GM18520 (cell line): ENCODE measurements at regions not wholly inside any gene's neighbourhood (a gene's known extent, or its start where the extent isn't known, plus 50 kb on each side); places are given as distances from the start of the nearest gene placed in this dataset.

Experiments used
- ATAC-seq: cut with Tn5 transposase; IDR thresholded peaks from one replicate; pipeline ENCODE4 v1.9.1; 2021; ENCODE audit not compliant: unreplicated experiment

DNA sequence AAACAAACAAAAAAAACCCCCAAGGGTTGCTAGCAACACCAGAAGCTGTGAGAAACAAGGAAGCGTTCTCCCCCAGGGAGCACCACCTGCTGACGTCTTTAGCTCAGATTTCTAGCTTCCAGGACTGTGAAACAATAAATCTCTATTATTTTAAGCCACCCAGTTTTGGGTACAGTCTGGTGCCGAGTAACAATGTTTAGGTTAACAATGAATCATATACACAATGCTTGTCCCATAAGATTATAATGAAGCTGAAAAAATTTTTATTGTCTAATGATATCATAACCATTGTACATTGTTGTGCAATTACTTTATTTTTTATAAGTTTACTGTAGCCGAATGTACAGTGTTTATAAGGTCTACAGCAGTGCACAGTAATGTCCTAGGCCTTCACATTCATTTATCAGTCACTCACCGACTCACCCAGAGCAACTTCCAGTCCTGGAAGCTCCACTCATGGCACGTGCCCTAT lies 72.1 kb upstream of the CAB39 start:
- no peak for ATAC-seq

- no peak for ATAC-seq
Measured at GRCh38 chr2:230642966-230643365, 69.7 kb upstream of the CAB39 start.

GRCh38 chr2:230643576-230644291 lies 68.9 kb upstream of the CAB39 start:
- no peak for ATAC-seq

- no peak for ATAC-seq
Measured at GRCh38 chr2:230644356-230644935, 68.2 kb upstream of the CAB39 start.

DNA sequence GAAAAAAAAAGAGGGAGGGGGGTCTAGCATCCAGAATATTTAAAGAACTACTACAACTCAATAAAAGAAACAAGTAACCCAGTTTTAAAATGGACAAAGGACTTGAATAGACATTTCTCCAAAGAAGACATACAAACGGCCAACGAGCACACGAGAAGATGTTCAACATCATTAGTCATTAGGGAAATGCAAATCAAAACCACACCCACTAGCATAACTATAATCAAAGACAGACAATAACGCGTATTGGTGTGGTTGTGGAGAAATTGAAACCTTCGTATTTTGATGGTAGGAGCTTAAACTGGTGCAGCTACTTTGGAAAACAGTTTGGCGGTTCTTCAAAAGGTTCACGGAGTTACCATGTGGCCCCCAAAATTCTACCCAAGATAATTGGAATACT lies 64.3 kb upstream of the CAB39 start:
- no peak for ATAC-seq

DNA sequence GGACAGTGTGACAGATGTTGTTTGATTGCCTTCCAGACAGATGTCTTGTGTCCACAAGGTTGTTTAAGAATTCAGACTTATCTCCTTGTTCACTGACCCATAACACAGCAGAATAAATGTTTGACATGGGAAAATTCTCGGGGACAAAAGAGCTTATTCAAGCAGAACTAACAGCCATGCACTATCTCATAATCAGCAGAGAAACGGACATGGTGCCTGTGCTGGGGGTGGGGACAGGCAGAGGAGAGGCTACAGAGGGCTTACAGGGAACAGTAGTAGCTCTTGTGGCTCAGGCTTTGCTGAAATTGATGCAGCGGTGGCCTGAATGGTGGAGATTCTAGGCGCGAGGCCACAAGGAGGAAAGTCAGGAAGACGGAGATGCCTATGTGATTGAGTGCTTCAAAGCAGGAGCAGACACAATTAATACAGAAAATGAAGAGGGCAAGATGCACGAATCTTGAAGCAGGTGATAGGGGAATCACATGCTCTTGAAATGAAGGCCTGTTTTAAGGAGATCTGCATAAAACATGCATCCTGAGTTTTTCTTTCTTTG lies 62.0 kb upstream of the CAB39 start:
- ATAC-seq = no peak

DNA sequence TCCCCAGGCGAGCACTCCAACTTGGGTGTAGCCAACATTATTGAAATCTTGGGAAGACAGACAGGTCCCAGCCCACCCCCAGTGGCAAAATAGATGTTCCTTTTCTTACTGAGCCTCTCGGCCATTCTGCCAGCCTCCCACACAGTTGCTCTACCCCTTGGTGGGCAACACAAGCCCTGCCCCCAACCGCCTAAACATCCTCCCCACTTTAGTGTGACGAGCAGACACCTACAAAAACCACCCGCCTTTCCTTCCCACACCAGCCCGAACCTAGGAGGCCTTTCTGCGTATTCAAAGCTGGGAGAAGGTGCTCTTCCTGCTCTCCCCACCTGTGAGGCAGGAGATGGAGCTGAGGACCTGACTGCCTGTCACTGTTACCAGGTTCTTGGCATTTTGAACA lies 58.6 kb upstream of the CAB39 start:
- ATAC-seq = no peak

GRCh38 chr2:230657462-230657861 lies 55.2 kb upstream of the CAB39 start:
- ATAC-seq = no peak

- ATAC-seq = no peak
Measured at GRCh38 chr2:230657906-230658305, 54.7 kb upstream of the CAB39 start.

- no peak for ATAC-seq
Measured at GRCh38 chr2:230658577-230658876, 54.1 kb upstream of the CAB39 start.

DNA sequence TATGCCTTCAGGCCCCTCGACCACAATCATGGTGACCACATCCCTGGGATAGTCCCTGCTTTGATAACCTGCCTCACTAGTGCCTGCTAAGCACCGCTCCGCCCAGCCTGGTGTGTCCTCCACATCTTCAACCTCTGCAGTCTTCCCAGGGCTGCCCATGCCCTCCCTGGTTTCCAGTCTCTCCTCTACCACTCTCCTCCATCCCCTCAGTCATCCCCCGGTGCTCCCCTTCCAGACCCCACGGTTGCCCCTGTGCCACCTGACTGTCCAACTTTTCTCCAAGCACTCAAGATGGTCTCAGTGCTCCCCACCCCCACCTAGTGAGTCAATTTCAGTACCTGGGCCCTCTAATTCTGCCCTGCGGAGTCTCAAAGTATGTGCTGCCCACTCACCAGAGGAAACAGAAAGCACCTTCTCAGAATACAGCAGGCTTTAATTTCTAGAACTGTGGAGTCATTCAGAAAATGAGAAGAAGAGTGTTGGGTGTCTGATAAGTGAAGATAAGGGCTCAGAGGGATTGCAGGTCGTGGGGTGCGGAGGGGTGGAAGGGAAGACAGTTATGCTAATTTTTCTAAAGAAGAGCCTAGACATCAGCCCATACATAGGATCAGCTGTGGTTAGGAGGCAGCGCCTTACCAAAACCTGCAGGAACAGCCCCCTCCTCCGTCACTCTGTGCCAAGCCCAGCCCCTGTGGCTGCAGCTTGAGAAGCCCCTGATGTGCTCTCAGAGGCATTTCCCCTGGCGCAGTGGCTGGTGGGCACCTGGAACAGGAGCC lies 53.6 kb upstream of the CAB39 start:
- no peak for ATAC-seq

- ATAC-seq = no peak
Measured at GRCh38 chr2:230660294-230661060, 52.2 kb upstream of the CAB39 start.

- ATAC-seq = no peak
Measured at GRCh38 chr2:230661072-230661957, 51.3 kb upstream of the CAB39 start.
